ENCODE measurements at regions not wholly inside any gene's neighbourhood (a gene's known extent, or its start where the extent isn't known, plus 50 kb on each side); places are given as distances from the start of the nearest gene placed in this dataset.
A peak's percentile ranks its signal among the peaks of the same experiment; 100 is the strongest.
"Not testable (repeated sequence)": the region's sequence is repeated elsewhere in the genome, so short reads cannot be mapped to it uniquely, and the experiment has no call there.

DNA sequence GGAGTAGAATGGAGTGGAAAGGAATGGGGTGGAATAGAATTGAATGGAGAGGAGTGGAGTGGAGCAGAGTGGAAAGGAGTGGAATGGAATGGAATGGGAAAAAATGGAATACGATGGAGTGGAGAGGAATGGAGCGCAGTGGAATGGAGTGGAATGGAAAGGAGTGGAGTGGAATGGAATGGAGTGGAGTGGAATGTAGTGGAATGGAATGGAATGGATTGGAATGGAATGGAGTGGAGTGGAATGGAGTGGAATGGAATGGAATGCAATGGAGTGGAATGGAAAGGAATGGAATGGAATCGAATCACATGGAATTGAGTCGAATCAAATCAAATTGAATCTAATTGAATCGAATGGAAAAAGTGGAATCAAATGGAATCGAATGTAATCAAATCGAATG, 1016.1 kb downstream of the CDY1 start:
- FAIRE-seq = no peak
- no peak for DNase-seq (ENCODE audit: low spot score)

DNA sequence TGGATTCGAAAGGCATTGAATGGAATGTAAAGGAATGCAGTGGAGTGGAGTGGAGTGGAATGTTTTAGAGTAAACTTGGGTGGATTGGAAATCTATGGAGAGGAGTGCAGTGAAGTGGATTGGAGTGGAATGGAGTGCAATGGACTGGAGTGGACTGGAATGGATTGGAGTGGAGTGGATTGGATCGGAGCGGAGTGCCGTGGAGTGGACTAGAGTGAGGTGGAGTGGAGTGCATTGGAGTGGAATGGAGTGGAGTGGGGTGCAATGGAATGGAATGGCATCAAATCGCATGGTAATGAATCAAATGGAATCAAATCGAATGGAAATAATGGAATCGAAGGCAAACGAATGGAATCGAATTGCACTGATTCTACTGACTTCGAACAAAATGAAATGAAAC, 1023.9 kb downstream of the CDY1 start:
- DNase-seq (ENCODE audit: low spot score); FAIRE-seq: not testable (repeated sequence)

- not testable (repeated sequence) for DNase-seq (ENCODE audit: low spot score); FAIRE-seq
Measured at GRCh38 chrY:26648240-26648639, 1026.3 kb downstream of the CDY1 start.

DNA sequence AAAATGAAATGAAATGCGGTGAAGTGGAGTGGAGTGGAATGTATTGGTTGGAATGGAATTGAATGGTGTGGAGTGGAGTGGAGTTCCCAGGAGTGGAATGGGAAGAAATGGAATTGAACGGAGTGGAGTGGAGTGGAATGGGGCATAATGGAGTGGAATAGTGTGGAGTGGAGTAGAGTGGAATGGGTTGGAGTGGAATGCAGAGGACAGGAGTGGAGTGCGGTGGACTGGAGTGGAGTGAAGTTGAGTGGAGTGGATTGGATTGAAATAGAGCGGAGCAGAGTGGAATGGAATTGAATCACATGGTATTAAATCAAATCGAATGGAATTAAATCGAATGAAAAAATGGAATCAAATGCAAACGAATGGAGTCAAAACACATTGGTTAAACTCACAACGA, 1042.3 kb downstream of the CDY1 start:
- DNase-seq (ENCODE audit: low spot score); FAIRE-seq: not testable (repeated sequence)

GRCh38 chrY:26666691-26667090, 1044.8 kb downstream of the CDY1 start:
- FAIRE-seq; DNase-seq (ENCODE audit: low spot score): not testable (repeated sequence)

- not testable (repeated sequence) for FAIRE-seq; DNase-seq (ENCODE audit: low spot score)
Measured at GRCh38 chrY:26669243-26669642, 1047.3 kb downstream of the CDY1 start.

- DNase-seq (ENCODE audit: low spot score) = peak; percentile 37
- FAIRE-seq = not testable (repeated sequence)
Measured at GRCh38 chrY:26670360-26670871, 1048.5 kb downstream of the CDY1 start.

GRCh38 chrY:26670881-26671879, 1049.3 kb downstream of the CDY1 start:
- DNase-seq (ENCODE audit: low spot score) = peak; percentile 65
- FAIRE-seq = not testable (repeated sequence)

Data from RCC 7860 (cell line).